ENCODE measurements at regions not wholly inside any gene's neighbourhood (a gene's known extent, or its start where the extent isn't known, plus 50 kb on each side); places are given as distances from the start of the nearest gene placed in this dataset.

- TF ChIP-seq CTCF (IDR thresholded peaks at IDR 0.05), result no peak
- TF ChIP-seq EZH2 (IDR thresholded peaks at IDR 0.05; ENCODE audit: borderline replicate concordance, insufficient read depth, low read depth, low read length, poor library complexity, severe bottlenecking), result no peak
Observed at GRCh38 chr13:58474581-58474980, 843.0 kb downstream of the PCDH17 start.
